ENCODE measurements at regions not wholly inside any gene's neighbourhood (a gene's known extent, or its start where the extent isn't known, plus 50 kb on each side); places are given as distances from the start of the nearest gene placed in this dataset.

GRCh38 chr15:97902140-97902780 is 58.2 kb upstream of the ARRDC4 start:
- H3K36me3 ChIP-seq (ENCODE audit: control insufficient read depth in 3 of 3, insufficient read depth in 2 of 3, low read depth in 1 of 3, low read length in 3 of 3), result no peaks in the 10 kb centered on the region
- H3K27ac ChIP-seq (ENCODE audit: low read depth in 1 of 3, low read length in 2 of 3), result no peak overlapping the region
- H3K9me3 ChIP-seq (ENCODE audit: control insufficient read depth in 2 of 2, insufficient read depth in 1 of 2, low read depth in 1 of 2, low read length in 1 of 2), result no peaks in the 10 kb centered on the region
- DNase-seq, result no peak
- peaks cover 0 to 17% (median 0%) of the 10 kb centered on the region in 3 donors for H3K27me3 ChIP-seq (ENCODE audit: control insufficient read depth in 3 of 3, insufficient read depth in 3 of 3, low read length in 3 of 3)
- no peak overlapping the region for H3K4me3 ChIP-seq (ENCODE audit: low read depth in 1 of 3, low read length in 3 of 3)
- peaks cover 0 to 3% (median 0%) of the 10 kb centered on the region in 3 donors for H3K4me1 ChIP-seq (ENCODE audit: control insufficient read depth in 3 of 3, insufficient read depth in 2 of 3, low read depth in 1 of 3, low read length in 2 of 3)
- FAIRE-seq, result no peak
- WGBS, 3 donors, result 47 to 53% (median 52%) methylated on average over 10 of the region's 10 CpGs

- H3K4me1 ChIP-seq (ENCODE audit: control insufficient read depth in 3 of 3, insufficient read depth in 2 of 3, low read depth in 1 of 3, low read length in 2 of 3), result peaks cover 0 to 3% (median 0%) of the 10 kb centered on the region in 3 donors
- WGBS, 3 donors, result 55 to 80% (median 80%) methylated on average over 3 of the region's 3 CpGs
- H3K27me3 ChIP-seq (ENCODE audit: control insufficient read depth in 3 of 3, insufficient read depth in 3 of 3, low read length in 3 of 3), result peaks cover 0 to 17% (median 0%) of the 10 kb centered on the region in 3 donors
- no peaks in the 10 kb centered on the region for H3K9me3 ChIP-seq (ENCODE audit: control insufficient read depth in 2 of 2, insufficient read depth in 1 of 2, low read depth in 1 of 2, low read length in 1 of 2)
- FAIRE-seq (no peak), DNase-seq (no peak)
- H3K27ac ChIP-seq (ENCODE audit: low read depth in 1 of 3, low read length in 2 of 3), result no peak overlapping the region
- no peak overlapping the region for H3K4me3 ChIP-seq (ENCODE audit: low read depth in 1 of 3, low read length in 3 of 3)
- H3K36me3 ChIP-seq (ENCODE audit: control insufficient read depth in 3 of 3, insufficient read depth in 2 of 3, low read depth in 1 of 3, low read length in 3 of 3), result no peaks in the 10 kb centered on the region
These were observed 56.9 kb upstream of the ARRDC4 start for GRCh38 chr15:97903560-97903959.

GRCh38 chr15:97903971-97904572 is 56.4 kb upstream of the ARRDC4 start:
- Histone ChIP-seq H3K27ac (ENCODE audit: low read depth in 1 of 3, low read length in 2 of 3) (no peak overlapping the region), H3K27me3 (ENCODE audit: control insufficient read depth in 3 of 3, insufficient read depth in 3 of 3, low read length in 3 of 3) (peaks cover 0 to 17% (median 0%) of the 10 kb centered on the region in 3 donors), H3K4me1 (ENCODE audit: control insufficient read depth in 3 of 3, insufficient read depth in 2 of 3, low read depth in 1 of 3, low read length in 2 of 3) (peaks cover 0 to 3% (median 0%) of the 10 kb centered on the region in 3 donors), H3K9me3 (ENCODE audit: control insufficient read depth in 2 of 2, insufficient read depth in 1 of 2, low read depth in 1 of 2, low read length in 1 of 2) (no peaks in the 10 kb centered on the region), H3K36me3 (ENCODE audit: control insufficient read depth in 3 of 3, insufficient read depth in 2 of 3, low read depth in 1 of 3, low read length in 3 of 3) (no peaks in the 10 kb centered on the region), H3K4me3 (ENCODE audit: low read depth in 1 of 3, low read length in 3 of 3) (no peak overlapping the region)
- peak; percentile 69 to 84 for DNase-seq
- WGBS, 3 donors, result 2 to 4% (median 2%) methylated on average over 16 to 26 of the region's 26 CpGs
- FAIRE-seq, result no peak

- Histone ChIP-seq H3K27me3 (ENCODE audit: control insufficient read depth in 3 of 3, insufficient read depth in 3 of 3, low read length in 3 of 3) (peaks cover 0 to 4% (median 0%) of the 10 kb centered on the region in 3 donors), H3K4me1 (ENCODE audit: control insufficient read depth in 3 of 3, insufficient read depth in 2 of 3, low read depth in 1 of 3, low read length in 2 of 3) (no peaks in the 10 kb centered on the region), H3K36me3 (ENCODE audit: control insufficient read depth in 3 of 3, insufficient read depth in 2 of 3, low read depth in 1 of 3, low read length in 3 of 3) (no peaks in the 10 kb centered on the region), H3K4me3 (ENCODE audit: low read depth in 1 of 3, low read length in 3 of 3) (no peak overlapping the region), H3K9me3 (ENCODE audit: control insufficient read depth in 2 of 2, insufficient read depth in 1 of 2, low read depth in 1 of 2, low read length in 1 of 2) (no peaks in the 10 kb centered on the region), H3K27ac (ENCODE audit: low read depth in 1 of 3, low read length in 2 of 3) (no peak overlapping the region)
- WGBS, 3 donors, result 0 to 1% (median 1%) methylated on average over 3 of the region's 3 CpGs
- DNase-seq (peak; percentile 75 to 84), FAIRE-seq (no peak)
These were observed 51.1 kb upstream of the ARRDC4 start for GRCh38 chr15:97909291-97909891.

All from small intestine (tissue), 7 donors.